GM21447 (cell line): ENCODE measurements at regions not wholly inside any gene's neighbourhood (a gene's known extent, or its start where the extent isn't known, plus 50 kb on each side); places are given as distances from the start of the nearest gene placed in this dataset.

Experiments used
- ATAC-seq: cut with Tn5 transposase; IDR thresholded peaks from one replicate; pipeline ENCODE4 v1.9.1; 2021; ENCODE audit not compliant: unreplicated experiment

GRCh38 chr13:38518328-38518727 lies 168.5 kb upstream of the FREM2 start:
- no peak for ATAC-seq

GRCh38 chr13:38519229-38519911 lies 167.5 kb upstream of the FREM2 start:
- no peak for ATAC-seq

- no peak for ATAC-seq
Observed at GRCh38 chr13:38520041-38520440, 166.8 kb upstream of the FREM2 start.

GRCh38 chr13:38527140-38527539 lies 159.7 kb upstream of the FREM2 start:
- ATAC-seq = no peak

GRCh38 chr13:38528986-38529385 lies 157.9 kb upstream of the FREM2 start:
- ATAC-seq = no peak

- no peak for ATAC-seq
Observed at GRCh38 chr13:38530492-38530891, 156.4 kb upstream of the FREM2 start.

- no peak for ATAC-seq
Observed at GRCh38 chr13:38535261-38535660, 151.6 kb upstream of the FREM2 start.

GRCh38 chr13:38537051-38537450 lies 149.8 kb upstream of the FREM2 start:
- ATAC-seq = no peak

GRCh38 chr13:38538422-38538821 lies 148.5 kb upstream of the FREM2 start:
- ATAC-seq = no peak

- ATAC-seq = no peak
Observed at GRCh38 chr13:38539632-38540031, 147.2 kb upstream of the FREM2 start.

- ATAC-seq = no peak
Observed at GRCh38 chr13:38542601-38543000, 144.3 kb upstream of the FREM2 start.

- no peak for ATAC-seq
Observed at GRCh38 chr13:38543561-38543960, 143.3 kb upstream of the FREM2 start.

- no peak for ATAC-seq
Observed at GRCh38 chr13:38563739-38564138, 123.1 kb upstream of the FREM2 start.

GRCh38 chr13:38564256-38565150 lies 122.4 kb upstream of the FREM2 start:
- no peak for ATAC-seq

- ATAC-seq = no peak
Observed at GRCh38 chr13:38566023-38566422, 120.9 kb upstream of the FREM2 start.

GRCh38 chr13:38566519-38566918 lies 120.4 kb upstream of the FREM2 start:
- ATAC-seq = no peak

GRCh38 chr13:38570706-38571105 lies 116.2 kb upstream of the FREM2 start:
- ATAC-seq = no peak

GRCh38 chr13:38575427-38575826 lies 111.5 kb upstream of the FREM2 start:
- ATAC-seq = no peak

- ATAC-seq = no peak
Observed at GRCh38 chr13:38577048-38577447, 109.8 kb upstream of the FREM2 start.

GRCh38 chr13:38582133-38582532 lies 104.7 kb upstream of the FREM2 start:
- ATAC-seq = no peak

- ATAC-seq = no peak
Observed at GRCh38 chr13:38590230-38590629, 96.6 kb upstream of the FREM2 start.

GRCh38 chr13:38590796-38591507 lies 95.9 kb upstream of the FREM2 start:
- ATAC-seq = no peak
